Astrocyte (in vitro differentiated cells and primary cell): ENCODE measurements at regions not wholly inside any gene's neighbourhood (a gene's known extent, or its start where the extent isn't known, plus 50 kb on each side); places are given as distances from the start of the nearest gene placed in this dataset.

ENCODE experiments used
- CTCF ChIP-seq: IDR thresholded peaks from 2 replicates; pipeline ENCODE4 v1.5.1; 2011; ENCODE audit warnings: low read depth, mild to moderate bottlenecking, inconsistent platforms, low read length, moderate library complexity; ENCODE audit not compliant: insufficient read depth
- EZH2 ChIP-seq: IDR thresholded peaks from 2 replicates; pipeline ENCODE4 v1.6.1; 2012; ENCODE audit warnings: mild to moderate bottlenecking, low read length, inconsistent platforms; ENCODE audit not compliant: insufficient read depth

- TF ChIP-seq CTCF (no peak), EZH2 (no peak)
Measured at GRCh38 chr16:59295993-59296736, 562.0 kb upstream of the GOT2 start.
